ENCODE measurements at regions not wholly inside any gene's neighbourhood (a gene's known extent, or its start where the extent isn't known, plus 50 kb on each side); places are given as distances from the start of the nearest gene placed in this dataset.
"Not testable (repeated sequence)": the region's sequence is repeated elsewhere in the genome, so short reads cannot be mapped to it uniquely, and the experiment has no call there.

DNA sequence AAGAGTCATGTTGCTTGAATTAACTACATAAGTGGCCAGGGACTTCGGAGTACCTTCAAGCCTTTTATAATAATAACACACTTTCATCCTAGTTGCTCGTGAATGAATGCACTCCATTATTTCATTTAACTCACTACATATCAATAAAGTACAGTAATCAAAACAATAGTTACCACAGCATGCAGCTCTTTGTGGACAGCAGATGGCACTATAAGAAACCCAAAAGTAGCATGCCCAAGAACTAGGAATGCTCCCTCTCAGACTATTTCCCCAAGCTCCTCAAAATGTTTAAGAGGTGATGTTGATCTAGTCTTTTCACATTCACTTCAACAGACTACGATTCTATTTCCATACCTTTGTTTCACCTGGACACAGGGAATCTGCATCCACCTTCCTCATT, 500.8 kb upstream of the DIAPH2 start:
- DNase-seq (ENCODE audit: low read depth), result peak; percentile 0

- no peak for DNase-seq (ENCODE audit: low read depth)
Measured at GRCh38 chrX:96204928-96205327, 479.7 kb upstream of the DIAPH2 start.

GRCh38 chrX:96211953-96212352, 472.7 kb upstream of the DIAPH2 start:
- DNase-seq (ENCODE audit: low read depth), result no peak

DNA sequence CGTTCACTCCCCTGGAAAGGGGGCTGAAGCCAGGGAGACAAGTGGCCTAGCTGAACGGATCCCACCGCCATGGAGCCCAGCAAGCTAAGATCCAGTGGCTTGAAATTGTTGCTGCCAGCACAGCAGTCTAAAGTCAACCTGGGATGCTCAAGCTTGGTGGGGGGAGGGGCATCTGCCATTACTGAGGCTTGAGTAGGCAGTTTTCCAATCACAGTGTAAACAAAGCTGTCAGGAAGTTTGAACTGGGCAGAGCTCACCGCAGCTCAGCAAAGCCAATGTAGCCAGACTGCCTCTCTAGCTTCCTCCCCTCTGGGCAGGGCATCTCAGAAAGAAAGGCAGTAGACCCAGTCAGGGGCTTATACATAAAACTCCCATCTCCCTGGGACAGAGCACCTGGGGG, 470.0 kb upstream of the DIAPH2 start:
- DNase-seq (ENCODE audit: low read depth), result not testable (repeated sequence)

- no peak for DNase-seq (ENCODE audit: low read depth)
Measured at GRCh38 chrX:96224279-96224678, 460.4 kb upstream of the DIAPH2 start.

DNA sequence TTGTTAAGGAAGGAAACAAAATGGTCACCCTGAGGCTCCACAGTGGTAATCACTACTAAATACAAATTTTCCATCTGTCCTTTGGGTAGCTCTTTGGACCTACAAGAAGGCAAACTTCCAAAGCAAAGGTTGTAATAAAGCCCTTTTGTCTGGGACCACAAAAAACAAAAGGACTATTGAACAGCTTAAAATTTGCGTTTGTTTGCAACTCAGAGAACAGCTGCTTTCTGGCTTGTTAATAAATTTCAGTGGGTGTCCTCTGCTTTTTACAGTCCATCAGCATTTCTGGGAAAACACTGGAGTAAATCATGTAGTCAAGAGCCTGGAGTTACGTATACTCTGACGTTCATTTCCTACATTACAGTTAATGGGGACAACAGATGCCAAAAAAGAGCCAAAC, 439.7 kb upstream of the DIAPH2 start:
- no peak for DNase-seq (ENCODE audit: low read depth)

DNA sequence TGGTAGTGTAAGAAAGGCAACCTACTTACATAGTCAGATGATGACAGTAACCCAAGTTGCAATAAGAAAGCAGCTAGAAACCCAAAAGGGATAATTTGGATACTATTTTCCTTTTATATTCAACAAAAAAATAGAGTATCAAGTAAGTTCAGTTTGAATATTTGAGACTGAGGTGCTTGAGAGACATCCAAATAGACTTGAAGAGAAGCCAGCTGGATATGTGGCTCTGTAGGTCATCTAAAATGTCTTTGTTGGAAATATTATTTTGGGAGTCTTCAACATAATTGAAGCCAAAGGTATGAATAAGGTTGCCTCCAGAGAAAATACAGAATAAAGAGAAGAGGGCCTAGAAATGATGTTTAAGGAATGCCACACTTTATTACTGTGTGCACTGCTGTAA, 438.2 kb upstream of the DIAPH2 start:
- DNase-seq (ENCODE audit: low read depth), result no peak
